Dermis blood vessel endothelial cell (primary cell): ENCODE measurements at regions not wholly inside any gene's neighbourhood (a gene's known extent, or its start where the extent isn't known, plus 50 kb on each side); places are given as distances from the start of the nearest gene placed in this dataset.
"Not testable (repeated sequence)": the region's sequence is repeated elsewhere in the genome, so short reads cannot be mapped to it uniquely, and the experiment has no call there.

Experiments used
- DNase-seq: peaks from one replicate; pipeline ENCODE4 v3.0.0; 2010

- DNase-seq: no peak
Observed at GRCh38 chr1:96220651-96221050, 500.9 kb upstream of the PTBP2 start.

- no peak for DNase-seq
Observed at GRCh38 chr1:96222701-96223100, 498.9 kb upstream of the PTBP2 start.

DNA sequence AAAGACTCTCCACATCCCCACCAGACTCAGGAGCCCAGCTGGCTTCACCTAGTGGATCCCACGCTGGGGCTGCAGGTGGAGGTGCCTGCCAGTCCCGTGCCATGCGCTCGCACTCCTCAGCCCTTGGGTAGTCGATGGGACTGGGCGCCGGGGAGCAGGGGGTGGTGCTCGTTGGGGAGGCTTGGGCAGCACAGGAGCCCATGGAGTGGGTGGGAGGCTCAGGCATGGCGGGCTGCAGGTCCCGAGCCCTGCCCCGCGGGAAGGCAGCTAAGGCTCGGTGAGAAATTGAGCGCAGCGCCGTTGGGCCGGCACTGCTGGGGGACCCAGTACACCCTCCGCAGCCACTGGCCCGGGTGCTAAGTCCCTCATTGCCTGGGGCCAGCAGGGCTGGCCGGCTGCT is 497.4 kb upstream of the PTBP2 start:
- DNase-seq: not testable (repeated sequence)

DNA sequence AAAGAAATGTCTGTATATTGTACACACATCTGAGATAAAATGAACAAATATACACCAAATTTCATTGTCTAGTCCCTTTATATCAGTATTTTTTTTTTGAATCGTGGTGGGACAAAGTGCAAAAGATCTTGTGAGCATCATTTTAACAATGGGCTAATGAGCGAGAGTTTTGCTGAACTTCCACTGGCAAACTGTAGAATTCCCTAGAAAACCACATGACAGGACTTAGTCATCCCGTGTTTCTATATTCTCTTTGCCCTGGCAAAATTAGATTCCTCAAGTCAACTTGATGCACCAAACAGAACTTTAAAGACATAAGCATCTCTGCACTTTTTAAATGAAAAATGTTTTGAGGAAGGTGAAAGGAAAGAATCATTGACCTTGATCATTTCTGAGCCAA is 488.2 kb upstream of the PTBP2 start:
- DNase-seq: no peak

- peak; percentile 68 for DNase-seq
Observed at GRCh38 chr1:96234299-96234698, 487.3 kb upstream of the PTBP2 start.

GRCh38 chr1:96236156-96236739 is 485.3 kb upstream of the PTBP2 start:
- DNase-seq: peak; percentile 84

- no peak for DNase-seq
Observed at GRCh38 chr1:96238426-96238825, 483.2 kb upstream of the PTBP2 start.

- DNase-seq: no peak
Observed at GRCh38 chr1:96240438-96240837, 481.1 kb upstream of the PTBP2 start.

GRCh38 chr1:96253246-96254035 is 468.1 kb upstream of the PTBP2 start:
- DNase-seq: no peak

- no peak for DNase-seq
Observed at GRCh38 chr1:96256130-96256790, 465.3 kb upstream of the PTBP2 start.

GRCh38 chr1:96259399-96259798 is 462.2 kb upstream of the PTBP2 start:
- DNase-seq: no peak

DNA sequence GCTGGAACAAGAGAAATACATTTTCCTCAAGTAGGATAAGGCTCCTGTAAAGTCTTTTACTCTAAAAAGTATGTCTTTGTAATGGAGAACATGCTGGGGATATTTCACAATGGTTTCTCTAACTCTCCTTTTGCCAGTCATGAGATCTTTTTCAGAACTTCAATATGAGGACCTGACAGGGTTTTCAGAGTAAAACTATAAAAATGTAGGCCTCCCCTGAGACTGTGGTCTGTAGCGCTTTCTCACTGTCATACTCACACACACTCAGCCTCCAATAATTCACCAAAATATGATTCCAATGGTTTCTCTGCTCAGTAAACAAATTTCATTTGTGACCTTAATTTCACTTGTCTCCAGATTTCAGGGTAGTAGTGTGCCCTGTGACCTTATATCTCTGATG is 440.1 kb upstream of the PTBP2 start:
- DNase-seq: no peak

- no peak for DNase-seq
Observed at GRCh38 chr1:96290033-96290432, 431.6 kb upstream of the PTBP2 start.

DNA sequence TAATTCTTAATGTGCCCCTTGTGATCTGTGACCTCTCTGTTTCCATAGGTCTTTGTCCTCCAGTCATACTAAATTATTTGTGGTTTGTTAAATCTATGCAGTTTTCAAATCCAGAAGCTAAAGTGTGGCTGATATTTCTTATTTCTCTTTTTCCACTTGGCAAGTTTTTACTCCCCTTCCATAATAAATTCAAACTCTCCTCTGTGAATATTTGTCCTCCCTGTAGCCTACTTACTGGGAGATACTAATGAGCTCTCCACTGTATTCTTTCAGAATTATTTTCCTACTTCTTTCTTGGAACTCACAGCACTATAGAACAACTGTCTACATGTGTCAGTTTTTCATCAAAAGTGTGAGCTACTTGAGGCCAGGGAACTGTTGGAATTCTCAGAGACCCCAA is 430.8 kb upstream of the PTBP2 start:
- no peak for DNase-seq

DNA sequence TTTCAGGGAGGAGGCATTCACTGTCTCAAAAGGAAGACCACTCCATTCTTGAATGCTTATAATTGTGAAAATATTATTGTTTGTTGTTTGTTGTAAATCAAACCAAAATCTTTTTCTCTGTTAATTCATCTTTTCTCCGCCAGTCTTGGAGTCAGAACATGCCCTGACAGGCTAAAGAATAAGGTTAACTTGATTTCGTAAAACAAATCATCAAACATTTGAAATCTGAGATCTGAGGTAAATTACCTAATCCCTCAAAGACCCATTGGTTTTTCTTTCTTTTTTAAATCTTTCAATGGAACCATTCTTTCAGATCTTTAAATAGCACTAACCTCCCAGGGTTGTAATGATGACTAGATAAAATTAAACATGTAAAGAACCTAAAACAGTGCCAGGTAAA is 430.1 kb upstream of the PTBP2 start:
- no peak for DNase-seq

- DNase-seq: no peak
Observed at GRCh38 chr1:96292141-96292540, 429.4 kb upstream of the PTBP2 start.

- DNase-seq: no peak
Observed at GRCh38 chr1:96296991-96297390, 424.6 kb upstream of the PTBP2 start.

GRCh38 chr1:96306809-96307560 is 414.6 kb upstream of the PTBP2 start:
- DNase-seq: no peak

- no peak for DNase-seq
Observed at GRCh38 chr1:96308314-96308713, 413.3 kb upstream of the PTBP2 start.

GRCh38 chr1:96309783-96310182 is 411.8 kb upstream of the PTBP2 start:
- DNase-seq: no peak

- DNase-seq: peak; percentile 2
Observed at GRCh38 chr1:96313216-96313615, 408.4 kb upstream of the PTBP2 start.

- peak; percentile 12 for DNase-seq
Observed at GRCh38 chr1:96329121-96329520, 392.5 kb upstream of the PTBP2 start.

DNA sequence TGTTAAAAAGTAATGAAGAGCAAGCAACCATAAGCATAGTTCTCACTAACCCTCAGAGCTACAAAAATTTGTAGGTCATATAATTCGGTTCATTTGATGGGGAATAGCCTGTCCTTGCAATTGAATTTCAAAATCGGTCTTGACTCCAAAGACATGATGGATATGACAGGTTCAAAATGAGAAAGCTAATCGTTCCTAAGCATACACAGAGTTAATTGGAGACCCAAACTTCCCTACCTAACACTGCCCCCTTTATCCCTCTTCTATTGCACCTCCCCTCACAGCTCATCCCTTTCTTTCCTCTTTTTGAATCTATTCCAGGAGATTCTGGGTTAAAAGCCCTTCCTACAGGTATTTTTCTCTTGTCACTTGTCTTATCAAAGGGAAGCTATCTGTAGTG is 390.0 kb upstream of the PTBP2 start:
- DNase-seq: no peak
